ENCODE measurements at regions not wholly inside any gene's neighbourhood (a gene's known extent, or its start where the extent isn't known, plus 50 kb on each side); places are given as distances from the start of the nearest gene placed in this dataset.

GRCh38 chr16:73408311-73408710 is 360.4 kb upstream of the ZFHX3 start:
- no peak for TF ChIP-seq CTCF (conservative IDR thresholded peaks at IDR 0.05 in 1 of 2, IDR thresholded peaks at IDR 0.05 in 1 of 2; ENCODE audit: low read depth in 1 of 2, low read length in 2 of 2)
- TF ChIP-seq EZH2 (IDR thresholded peaks at IDR 0.05; ENCODE audit: low read length, missing control alignments) = no peak
- Histone ChIP-seq H3K4me2 (ENCODE audit: extremely low read depth, insufficient read depth, low read length) (no peak overlapping the region), H3K79me2 (ENCODE audit: control insufficient read depth, insufficient read depth, low read length) (no peaks in the 10 kb centered on the region), H3K4me1 (ENCODE audit: control insufficient read depth, extremely low read depth, insufficient read depth, low read length) (no peaks in the 10 kb centered on the region), H3K27ac (ENCODE audit: insufficient read depth, low read length) (no peak overlapping the region), H2AFZ (ENCODE audit: low read length) (no peak overlapping the region), H3K9ac (ENCODE audit: insufficient read depth, low read length) (no peak overlapping the region), H3K36me3 (ENCODE audit: control insufficient read depth, insufficient read depth, low read length) (no peaks in the 10 kb centered on the region), H3K4me3 (replicated peaks in 1 of 4; ENCODE audit: control extremely low read depth in 1 of 4, insufficient read depth in 1 of 4, low read depth in 3 of 4, low read length in 4 of 4) (no peak overlapping the region), H4K20me1 (ENCODE audit: control insufficient read depth, extremely low read depth, insufficient read depth, low read length) (no peaks in the 10 kb centered on the region), H3K27me3 (ENCODE audit: control insufficient read depth, insufficient read depth, low read length) (no peaks in the 10 kb centered on the region), H3K9me3 (ENCODE audit: control insufficient read depth, insufficient read depth, low read depth, low read length) (no peaks in the 10 kb centered on the region)
- DNase-seq (ENCODE audit: low read depth in 2 of 2) = no peak

DNA sequence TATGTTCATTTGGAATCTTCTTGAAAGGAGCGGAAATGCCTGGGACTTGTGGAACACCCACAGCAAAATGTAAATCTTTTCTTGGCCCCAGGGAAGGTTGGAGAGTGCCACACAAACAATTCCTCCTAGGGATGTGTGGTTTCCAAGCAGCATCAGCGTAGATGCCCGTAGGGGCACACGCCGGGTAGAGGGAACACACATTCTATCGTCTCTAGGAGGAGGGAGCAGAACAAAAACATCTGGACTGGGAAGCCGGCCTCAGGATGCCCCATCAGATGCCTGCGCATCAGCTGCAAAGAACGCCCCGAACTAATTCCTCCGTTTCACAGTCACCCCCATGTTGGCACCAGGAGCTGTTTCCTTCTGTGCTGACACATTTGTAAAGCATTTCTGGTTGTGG is 357.9 kb upstream of the ZFHX3 start:
- Histone ChIP-seq H3K79me2 (ENCODE audit: control insufficient read depth, insufficient read depth, low read length) (no peaks in the 10 kb centered on the region), H2AFZ (ENCODE audit: low read length) (no peak overlapping the region), H3K9ac (ENCODE audit: insufficient read depth, low read length) (no peak overlapping the region), H4K20me1 (ENCODE audit: control insufficient read depth, extremely low read depth, insufficient read depth, low read length) (no peaks in the 10 kb centered on the region), H3K27ac (ENCODE audit: insufficient read depth, low read length) (no peak overlapping the region), H3K4me2 (ENCODE audit: extremely low read depth, insufficient read depth, low read length) (no peak overlapping the region), H3K9me3 (ENCODE audit: control insufficient read depth, insufficient read depth, low read depth, low read length) (no peaks in the 10 kb centered on the region), H3K27me3 (ENCODE audit: control insufficient read depth, insufficient read depth, low read length) (no peaks in the 10 kb centered on the region), H3K4me1 (ENCODE audit: control insufficient read depth, extremely low read depth, insufficient read depth, low read length) (no peaks in the 10 kb centered on the region), H3K36me3 (ENCODE audit: control insufficient read depth, insufficient read depth, low read length) (no peaks in the 10 kb centered on the region), H3K4me3 (replicated peaks in 1 of 4; ENCODE audit: control extremely low read depth in 1 of 4, insufficient read depth in 1 of 4, low read depth in 3 of 4, low read length in 4 of 4) (no peak overlapping the region)
- peak in 1 of 2 donors; percentile 18 for DNase-seq (ENCODE audit: low read depth in 2 of 2)
- TF ChIP-seq EZH2 (IDR thresholded peaks at IDR 0.05; ENCODE audit: low read length, missing control alignments) = no peak
- no peak for TF ChIP-seq CTCF (conservative IDR thresholded peaks at IDR 0.05 in 1 of 2, IDR thresholded peaks at IDR 0.05 in 1 of 2; ENCODE audit: low read depth in 1 of 2, low read length in 2 of 2)

GRCh38 chr16:73404001-73404400 is 356.1 kb upstream of the ZFHX3 start:
- Histone ChIP-seq H4K20me1 (ENCODE audit: control insufficient read depth, extremely low read depth, insufficient read depth, low read length) (no peaks in the 10 kb centered on the region), H3K4me1 (ENCODE audit: control insufficient read depth, extremely low read depth, insufficient read depth, low read length) (no peaks in the 10 kb centered on the region), H3K4me3 (replicated peaks in 1 of 4; ENCODE audit: control extremely low read depth in 1 of 4, insufficient read depth in 1 of 4, low read depth in 3 of 4, low read length in 4 of 4) (no peak overlapping the region), H3K27me3 (ENCODE audit: control insufficient read depth, insufficient read depth, low read length) (no peaks in the 10 kb centered on the region), H2AFZ (ENCODE audit: low read length) (no peak overlapping the region), H3K9me3 (ENCODE audit: control insufficient read depth, insufficient read depth, low read depth, low read length) (no peaks in the 10 kb centered on the region), H3K27ac (ENCODE audit: insufficient read depth, low read length) (no peak overlapping the region), H3K4me2 (ENCODE audit: extremely low read depth, insufficient read depth, low read length) (no peak overlapping the region), H3K36me3 (ENCODE audit: control insufficient read depth, insufficient read depth, low read length) (no peaks in the 10 kb centered on the region), H3K79me2 (ENCODE audit: control insufficient read depth, insufficient read depth, low read length) (no peaks in the 10 kb centered on the region), H3K9ac (ENCODE audit: insufficient read depth, low read length) (no peak overlapping the region)
- no peak for DNase-seq (ENCODE audit: low read depth in 2 of 2)
- no peak for TF ChIP-seq CTCF (conservative IDR thresholded peaks at IDR 0.05 in 1 of 2, IDR thresholded peaks at IDR 0.05 in 1 of 2; ENCODE audit: low read depth in 1 of 2, low read length in 2 of 2)
- TF ChIP-seq EZH2 (IDR thresholded peaks at IDR 0.05; ENCODE audit: low read length, missing control alignments) = no peak

All from fibroblast of lung (primary cell).